HCT116 (cell line): ENCODE measurements at regions not wholly inside any gene's neighbourhood (a gene's known extent, or its start where the extent isn't known, plus 50 kb on each side); places are given as distances from the start of the nearest gene placed in this dataset.

ENCODE experiments used
- ATAC-seq: fragments of 200-7000 bp; cut with Tn5 transposase; 2 replicates; pipeline ENCODE4 v1.9.1; 2020; ENCODE audit warnings: mild to moderate bottlenecking, moderate library complexity
- BruUV-seq: library from RNA; stranded (reverse); fragments of 400-500 nt; replicated peaks from 2 replicates; lab custom pipeline; 2021; lab: Mats Ljungman, UMichigan
- CTCF ChIA-PET: fragments of 300-600 bp; sonication (Branson Sonifier 250); formaldehyde crosslinking; loops from one replicate; lab custom pipeline; 2021; ENCODE audit warnings: antibody characterized with exemption; lab: Charles Lee
- POLR2A ChIA-PET: fragments of 300-600, 350-600 bp; sonication (Branson Sonifier 250); formaldehyde crosslinking; loops from one replicate; lab custom pipeline; 2021; ENCODE audit warnings: antibody characterized with exemption; lab: Charles Lee
- RAD21 ChIA-PET, 2 experiments: fragments of 300-600 bp; sonication (Branson Sonifier 250); formaldehyde crosslinking; loops; one replicate each; lab custom pipeline; 2023; ENCODE audit warnings: low total read pairs in 2 of 2; ENCODE audit not compliant: uncharacterized antibody in 2 of 2, unreplicated experiment in 2 of 2, low non-redundant PET in 1 of 2; lab: Charles Lee
- DNase-seq: peaks from one replicate; pipeline ENCODE4 v3.0.0-alpha.2; 2010; ENCODE audit warnings: low read depth, low spot score
- H2AFZ ChIP-seq: fragments of 200-600 bp; shearing (Covaris generic), sonication (generic); 2 replicates; pipeline ENCODE4 v1.6.1; 2017; ENCODE audit warnings: low read depth, mixed run types, mixed read lengths, antibody characterized with exemption, low read length; ENCODE audit not compliant: poor library complexity, severe bottlenecking
- H3K27ac ChIP-seq: 2 replicates; pipeline ENCODE4 v1.5.1; 2012; ENCODE audit warnings: low read depth, low read length
- H3K27me3 ChIP-seq: fragments of 200-600 bp; sonication (generic); 2 replicates; pipeline ENCODE4 v1.6.1; 2016; ENCODE audit warnings: mixed run types, low read length, mixed read lengths; ENCODE audit not compliant: insufficient read depth
- H3K36me3 ChIP-seq, 2 experiments: fragments of 200-500 bp in 1 of 2; fragments of 200-600 bp in 1 of 2; sonication (Bioruptor generic) in 1 of 2; sonication (generic) in 1 of 2; 2 replicates each; pipeline versions ENCODE4 v1.5.1 to v1.6.1; 2014 to 2016; ENCODE audit warnings: low read length in 2 of 2, inconsistent platforms in 1 of 2, mixed read lengths in 1 of 2, mixed run types in 1 of 2; ENCODE audit not compliant: insufficient read depth in 2 of 2, control insufficient read depth in 1 of 2
- H3K4me1 ChIP-seq, 2 experiments: fragments of 200-600 bp in 1 of 2; sonication (generic) in 1 of 2; 2 replicates each; pipeline versions ENCODE4 v1.5.1 to v1.6.1; 2012 to 2017; ENCODE audit warnings: low read length in 2 of 2, inconsistent platforms in 1 of 2, mild to moderate bottlenecking in 1 of 2, mixed read lengths in 1 of 2, mixed run types in 1 of 2, moderate library complexity in 1 of 2; ENCODE audit not compliant: insufficient read depth in 2 of 2, control insufficient read depth in 1 of 2
- H3K4me2 ChIP-seq: fragments of 200-600 bp; sonication (generic); 2 replicates; pipeline ENCODE4 v1.6.1; 2017; ENCODE audit warnings: mixed run types, low read length, mixed read lengths
- H3K4me3 ChIP-seq, 2 experiments: fragments of 200-600 bp in 1 of 2; sonication (generic) in 1 of 2; replicated peaks in 1 of 2; 2 replicates each; pipeline ENCODE4 v1.5.1; 2011 to 2016; ENCODE audit warnings: low read length in 2 of 2, control low read depth in 1 of 2, low read depth in 1 of 2, mild to moderate bottlenecking in 1 of 2, mixed read lengths in 1 of 2, mixed run types in 1 of 2
- H3K79me2 ChIP-seq: fragments of 200-600 bp; sonication (generic); 2 replicates; pipeline ENCODE4 v1.6.1; 2017; ENCODE audit warnings: mild to moderate bottlenecking, mixed run types, low read length, moderate library complexity, mixed read lengths; ENCODE audit not compliant: insufficient read depth
- H3K9ac ChIP-seq: fragments of 200-600 bp; sonication (generic); 2 replicates; pipeline ENCODE4 v1.6.1; 2016; ENCODE audit warnings: low read length, mixed read lengths
- H3K9me2 ChIP-seq: fragments of 200-600 bp; sonication (generic), shearing (Covaris generic); 2 replicates; pipeline ENCODE4 v1.6.1; 2017; ENCODE audit warnings: mixed run types, mild to moderate bottlenecking, moderate library complexity; ENCODE audit not compliant: insufficient read depth
- H3K9me3 ChIP-seq, 2 experiments: fragments of 200-500 bp in 1 of 2; fragments of 200-600 bp in 1 of 2; sonication (Bioruptor generic) in 1 of 2; sonication (generic) in 1 of 2; 2 replicates each; pipeline ENCODE4 v1.6.1; 2014 to 2017; ENCODE audit warnings: low read length in 2 of 2, mixed read lengths in 2 of 2, inconsistent platforms in 1 of 2, low read depth in 1 of 2, mild to moderate bottlenecking in 1 of 2, mixed run types in 1 of 2, moderate library complexity in 1 of 2; ENCODE audit not compliant: control insufficient read depth in 1 of 2, insufficient read depth in 1 of 2
- H4K20me1 ChIP-seq: fragments of 200-600 bp; sonication (generic), shearing (Covaris generic); 2 replicates; pipeline ENCODE4 v1.6.1; 2017; ENCODE audit warnings: mixed run types, mild to moderate bottlenecking, moderate library complexity; ENCODE audit not compliant: insufficient read depth
- CEBPB ChIP-seq: IDR thresholded peaks from 2 replicates; pipeline ENCODE4 v1.6.1; 2012; ENCODE audit warnings: low read depth
- CTCF ChIP-seq, 3 experiments: fragments of 200-600 bp in 1 of 3; sonication (generic) in 1 of 3; IDR thresholded peaks in 2 of 3; conservative IDR thresholded peaks in 1 of 3; 2 replicates each; pipeline ENCODE4 v1.5.1; 2012 to 2017; ENCODE audit warnings: low read depth in 2 of 3, low read length in 2 of 3, antibody characterized with exemption in 1 of 3, borderline replicate concordance in 1 of 3, control low read depth in 1 of 3, mild to moderate bottlenecking in 1 of 3, mixed read lengths in 1 of 3, mixed run types in 1 of 3, moderate library complexity in 1 of 3; ENCODE audit not compliant: insufficient read depth in 1 of 3
- EGR1 ChIP-seq: IDR thresholded peaks from 2 replicates; pipeline ENCODE4 v1.6.1; 2012; ENCODE audit warnings: low read depth
- EZH2 ChIP-seq: fragments of 200-600 bp; sonication (generic); IDR thresholded peaks from 2 replicates; pipeline ENCODE4 v1.6.1; 2017; ENCODE audit warnings: antibody characterized with exemption, mixed run types
- FOSL1 ChIP-seq: IDR thresholded peaks from 2 replicates; pipeline ENCODE4 v1.6.1; 2012; ENCODE audit warnings: low read depth
- RAD21 ChIP-seq: IDR thresholded peaks from 2 replicates; pipeline ENCODE4 v1.6.1; 2012; ENCODE audit warnings: low read depth, mild to moderate bottlenecking
- SIN3A ChIP-seq: IDR thresholded peaks from 2 replicates; pipeline ENCODE4 v1.6.1; 2012; ENCODE audit warnings: low read depth
- YY1 ChIP-seq: IDR thresholded peaks from 2 replicates; pipeline ENCODE4 v1.6.1; 2011; ENCODE audit warnings: low read length, low read depth, moderate library complexity, mild to moderate bottlenecking; ENCODE audit not compliant: insufficient replicate concordance; ENCODE audit errors: extremely low read depth
- ZBTB33 ChIP-seq: IDR thresholded peaks from 2 replicates; pipeline ENCODE4 v1.6.1; 2011; ENCODE audit warnings: mild to moderate bottlenecking, low read length, moderate library complexity; ENCODE audit not compliant: insufficient replicate concordance; ENCODE audit errors: extremely low read depth
- intact Hi-C: fragments of 100-400 bp; cut with micrococcal nuclease; formaldehyde crosslinking; loops from 2 replicates; pipeline ENCODE4 v1.10.0; 2022
- TF ChIP-seq, protein P1 (sequence below): IDR thresholded peaks from 2 replicates; pipeline ENCODE4 v1.6.1; 2012; ENCODE audit warnings: low read depth

GRCh38 chr6:25024821-25025220, 89.1 kb upstream of the RIPOR2 start:
- no peaks in the 10 kb centered on the region for H4K20me1 ChIP-seq
- TF ChIP-seq CEBPB: no peak
- TF ChIP-seq EZH2: no peak
- no peak for TF ChIP-seq SIN3A
- TF ChIP-seq FOSL1: no peak
- no peak for TF ChIP-seq RAD21
- TF ChIP-seq, protein P1, sequence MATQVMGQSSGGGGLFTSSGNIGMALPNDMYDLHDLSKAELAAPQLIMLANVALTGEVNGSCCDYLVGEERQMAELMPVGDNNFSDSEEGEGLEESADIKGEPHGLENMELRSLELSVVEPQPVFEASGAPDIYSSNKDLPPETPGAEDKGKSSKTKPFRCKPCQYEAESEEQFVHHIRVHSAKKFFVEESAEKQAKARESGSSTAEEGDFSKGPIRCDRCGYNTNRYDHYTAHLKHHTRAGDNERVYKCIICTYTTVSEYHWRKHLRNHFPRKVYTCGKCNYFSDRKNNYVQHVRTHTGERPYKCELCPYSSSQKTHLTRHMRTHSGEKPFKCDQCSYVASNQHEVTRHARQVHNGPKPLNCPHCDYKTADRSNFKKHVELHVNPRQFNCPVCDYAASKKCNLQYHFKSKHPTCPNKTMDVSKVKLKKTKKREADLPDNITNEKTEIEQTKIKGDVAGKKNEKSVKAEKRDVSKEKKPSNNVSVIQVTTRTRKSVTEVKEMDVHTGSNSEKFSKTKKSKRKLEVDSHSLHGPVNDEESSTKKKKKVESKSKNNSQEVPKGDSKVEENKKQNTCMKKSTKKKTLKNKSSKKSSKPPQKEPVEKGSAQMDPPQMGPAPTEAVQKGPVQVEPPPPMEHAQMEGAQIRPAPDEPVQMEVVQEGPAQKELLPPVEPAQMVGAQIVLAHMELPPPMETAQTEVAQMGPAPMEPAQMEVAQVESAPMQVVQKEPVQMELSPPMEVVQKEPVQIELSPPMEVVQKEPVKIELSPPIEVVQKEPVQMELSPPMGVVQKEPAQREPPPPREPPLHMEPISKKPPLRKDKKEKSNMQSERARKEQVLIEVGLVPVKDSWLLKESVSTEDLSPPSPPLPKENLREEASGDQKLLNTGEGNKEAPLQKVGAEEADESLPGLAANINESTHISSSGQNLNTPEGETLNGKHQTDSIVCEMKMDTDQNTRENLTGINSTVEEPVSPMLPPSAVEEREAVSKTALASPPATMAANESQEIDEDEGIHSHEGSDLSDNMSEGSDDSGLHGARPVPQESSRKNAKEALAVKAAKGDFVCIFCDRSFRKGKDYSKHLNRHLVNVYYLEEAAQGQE: no peak
- no peak for TF ChIP-seq YY1
- TF ChIP-seq EGR1: no peak
- TF ChIP-seq CTCF (IDR thresholded peaks at IDR 0.05 in 2 of 3, conservative IDR thresholded peaks at IDR 0.05 in 1 of 3; ENCODE audit: borderline replicate concordance in 1 of 3, insufficient read depth in 1 of 3, low read depth in 2 of 3, low read length in 2 of 3): no peak
- no peak for TF ChIP-seq ZBTB33
- H3K4me1 ChIP-seq: no peaks in the 10 kb centered on the region
- BruUV-seq: no TSS peak
- ATAC-seq (no peak), DNase-seq (no peak)
- CTCF ChIA-PET: interaction anchor here (1.1 kb wide), 1 partner anchor 8 kb away, joined by 3 read pairs; no protein-coding TSS in a partner anchor
- no peak overlapping the region for H3K4me2 ChIP-seq
- no peak overlapping the region for H3K27ac ChIP-seq
- intact Hi-C loops: no loop called here
- no peaks in the 10 kb centered on the region for H3K9me3 ChIP-seq
- H3K36me3 ChIP-seq: no peaks in the 10 kb centered on the region
- no peak overlapping the region for H2AFZ ChIP-seq
- H3K79me2 ChIP-seq: no peaks in the 10 kb centered on the region
- RAD21 ChIA-PET: no interaction called here
- no peak overlapping the region for H3K4me3 ChIP-seq
- no peaks in the 10 kb centered on the region for H3K9me2 ChIP-seq
- H3K9ac ChIP-seq: no peak overlapping the region
- H3K27me3 ChIP-seq: no peaks in the 10 kb centered on the region
- POLR2A ChIA-PET: no interaction called here
